ENCODE measurements at regions not wholly inside any gene's neighbourhood (a gene's known extent, or its start where the extent isn't known, plus 50 kb on each side); places are given as distances from the start of the nearest gene placed in this dataset.

DNA sequence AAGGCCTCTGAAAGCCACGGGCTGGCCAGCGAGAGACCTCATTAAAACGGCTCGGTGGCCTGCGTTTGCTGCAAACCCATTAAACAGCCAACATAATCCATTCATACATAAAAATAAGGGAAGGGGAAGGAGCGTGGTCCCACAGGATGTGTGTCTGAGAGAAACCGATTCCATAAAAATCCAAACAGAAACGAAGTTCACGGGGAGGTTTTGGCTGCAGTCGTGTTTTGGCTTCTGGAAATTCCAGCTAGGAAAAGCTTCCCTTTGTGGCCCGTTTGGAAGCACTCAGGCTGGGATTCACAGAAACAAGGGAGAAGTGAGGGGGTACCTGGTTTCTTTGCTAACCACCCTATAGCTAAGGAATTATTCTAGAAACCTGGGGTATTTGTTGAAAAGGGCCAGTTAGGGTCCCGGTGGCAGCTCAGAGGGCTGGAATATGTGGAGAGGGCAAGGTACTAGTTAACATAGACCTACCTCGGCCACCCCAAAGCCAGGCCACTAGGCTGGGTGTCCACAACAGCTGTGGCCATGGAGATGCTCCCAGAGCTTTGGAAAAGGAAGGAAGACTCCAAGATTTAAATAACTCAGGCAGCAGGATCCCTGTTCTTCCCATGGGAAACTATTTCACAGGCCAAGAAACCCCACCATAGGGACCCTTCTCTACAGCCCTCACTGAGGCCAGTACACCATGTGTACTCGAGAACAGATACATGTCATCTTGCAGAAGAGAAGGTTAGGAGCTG, 166.8 kb downstream of the BCOR start (continued):
- TF ChIP-seq, protein P1, sequence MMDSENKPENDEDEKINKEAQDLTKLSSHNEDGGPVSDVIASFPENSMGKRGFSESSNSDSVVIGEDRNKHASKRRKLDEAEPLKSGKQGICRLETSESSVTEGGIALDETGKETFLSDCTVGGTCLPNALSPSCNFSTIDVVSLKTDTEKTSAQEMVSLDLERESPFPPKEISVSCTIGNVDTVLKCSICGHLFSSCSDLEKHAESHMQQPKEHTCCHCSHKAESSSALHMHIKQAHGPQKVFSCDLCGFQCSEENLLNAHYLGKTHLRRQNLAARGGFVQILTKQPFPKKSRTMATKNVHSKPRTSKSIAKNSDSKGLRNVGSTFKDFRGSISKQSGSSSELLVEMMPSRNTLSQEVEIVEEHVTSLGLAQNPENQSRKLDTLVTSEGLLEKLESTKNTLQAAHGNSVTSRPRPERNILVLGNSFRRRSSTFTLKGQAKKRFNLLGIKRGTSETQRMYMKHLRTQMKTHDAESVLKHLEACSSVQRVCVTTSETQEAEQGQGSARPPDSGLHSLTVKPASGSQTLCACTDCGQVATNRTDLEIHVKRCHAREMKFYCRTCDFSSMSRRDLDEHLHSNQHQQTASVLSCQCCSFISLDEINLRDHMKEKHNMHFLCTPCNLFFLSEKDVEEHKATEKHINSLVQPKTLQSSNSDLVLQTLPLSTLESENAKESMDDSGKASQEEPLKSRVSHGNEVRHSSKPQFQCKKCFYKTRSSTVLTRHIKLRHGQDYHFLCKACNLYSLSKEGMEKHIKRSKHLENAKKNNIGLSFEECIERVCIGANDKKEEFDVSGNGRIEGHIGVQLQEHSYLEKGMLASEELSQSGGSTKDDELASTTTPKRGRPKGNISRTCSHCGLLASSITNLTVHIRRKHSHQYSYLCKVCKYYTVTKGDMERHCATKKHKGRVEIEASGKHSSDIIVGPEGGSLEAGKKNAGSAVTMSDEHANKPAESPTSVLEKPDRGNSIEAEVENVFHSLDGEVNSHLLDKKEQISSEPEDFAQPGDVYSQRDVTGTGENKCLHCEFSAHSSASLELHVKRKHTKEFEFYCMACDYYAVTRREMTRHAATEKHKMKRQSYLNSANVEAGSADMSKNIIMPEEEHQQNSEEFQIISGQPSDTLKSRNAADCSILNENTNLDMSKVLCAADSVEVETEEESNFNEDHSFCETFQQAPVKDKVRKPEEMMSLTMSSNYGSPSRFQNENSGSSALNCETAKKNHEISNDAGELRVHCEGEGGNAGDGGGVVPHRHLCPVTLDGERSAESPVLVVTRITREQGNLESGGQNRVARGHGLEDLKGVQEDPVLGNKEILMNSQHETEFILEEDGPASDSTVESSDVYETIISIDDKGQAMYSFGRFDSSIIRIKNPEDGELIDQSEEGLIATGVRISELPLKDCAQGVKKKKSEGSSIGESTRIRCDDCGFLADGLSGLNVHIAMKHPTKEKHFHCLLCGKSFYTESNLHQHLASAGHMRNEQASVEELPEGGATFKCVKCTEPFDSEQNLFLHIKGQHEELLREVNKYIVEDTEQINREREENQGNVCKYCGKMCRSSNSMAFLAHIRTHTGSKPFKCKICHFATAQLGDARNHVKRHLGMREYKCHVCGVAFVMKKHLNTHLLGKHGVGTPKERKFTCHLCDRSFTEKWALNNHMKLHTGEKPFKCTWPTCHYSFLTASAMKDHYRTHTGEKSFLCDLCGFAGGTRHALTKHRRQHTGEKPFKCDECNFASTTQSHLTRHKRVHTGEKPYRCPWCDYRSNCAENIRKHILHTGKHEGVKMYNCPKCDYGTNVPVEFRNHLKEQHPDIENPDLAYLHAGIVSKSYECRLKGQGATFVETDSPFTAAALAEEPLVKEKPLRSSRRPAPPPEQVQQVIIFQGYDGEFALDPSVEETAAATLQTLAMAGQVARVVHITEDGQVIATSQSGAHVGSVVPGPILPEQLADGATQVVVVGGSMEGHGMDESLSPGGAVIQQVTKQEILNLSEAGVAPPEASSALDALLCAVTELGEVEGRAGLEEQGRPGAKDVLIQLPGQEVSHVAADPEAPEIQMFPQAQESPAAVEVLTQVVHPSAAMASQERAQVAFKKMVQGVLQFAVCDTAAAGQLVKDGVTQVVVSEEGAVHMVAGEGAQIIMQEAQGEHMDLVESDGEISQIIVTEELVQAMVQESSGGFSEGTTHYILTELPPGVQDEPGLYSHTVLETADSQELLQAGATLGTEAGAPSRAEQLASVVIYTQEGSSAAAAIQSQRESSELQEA (IDR thresholded peaks at IDR 0.05; ENCODE audit: low read depth): no peak
- TF ChIP-seq, protein P2, sequence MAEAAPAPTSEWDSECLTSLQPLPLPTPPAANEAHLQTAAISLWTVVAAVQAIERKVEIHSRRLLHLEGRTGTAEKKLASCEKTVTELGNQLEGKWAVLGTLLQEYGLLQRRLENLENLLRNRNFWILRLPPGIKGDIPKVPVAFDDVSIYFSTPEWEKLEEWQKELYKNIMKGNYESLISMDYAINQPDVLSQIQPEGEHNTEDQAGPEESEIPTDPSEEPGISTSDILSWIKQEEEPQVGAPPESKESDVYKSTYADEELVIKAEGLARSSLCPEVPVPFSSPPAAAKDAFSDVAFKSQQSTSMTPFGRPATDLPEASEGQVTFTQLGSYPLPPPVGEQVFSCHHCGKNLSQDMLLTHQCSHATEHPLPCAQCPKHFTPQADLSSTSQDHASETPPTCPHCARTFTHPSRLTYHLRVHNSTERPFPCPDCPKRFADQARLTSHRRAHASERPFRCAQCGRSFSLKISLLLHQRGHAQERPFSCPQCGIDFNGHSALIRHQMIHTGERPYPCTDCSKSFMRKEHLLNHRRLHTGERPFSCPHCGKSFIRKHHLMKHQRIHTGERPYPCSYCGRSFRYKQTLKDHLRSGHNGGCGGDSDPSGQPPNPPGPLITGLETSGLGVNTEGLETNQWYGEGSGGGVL (CRISPR knock-in tag; IDR thresholded peaks at IDR 0.05): no peak
- TF ChIP-seq TOE1 (IDR thresholded peaks at IDR 0.05; ENCODE audit: borderline replicate concordance): no peak
- TF ChIP-seq TOE1 (CRISPR knock-in tag; IDR thresholded peaks at IDR 0.05; ENCODE audit: borderline replicate concordance, low read depth): no peak
- no peak for TF ChIP-seq DACH1 (IDR thresholded peaks at IDR 0.05; ENCODE audit: partially characterized antibody)
- TF ChIP-seq NFRKB (IDR thresholded peaks at IDR 0.05; ENCODE audit: low read depth): no peak
